Keratinocyte (primary cell): ENCODE measurements at regions not wholly inside any gene's neighbourhood (a gene's known extent, or its start where the extent isn't known, plus 50 kb on each side); places are given as distances from the start of the nearest gene placed in this dataset.

Experiments
- EZH2 ChIP-seq: IDR thresholded peaks from one replicate; pipeline ENCODE4 v1.6.1; 2012; ENCODE audit warnings: inconsistent platforms, mild to moderate bottlenecking, low read length, moderate library complexity
- TF ChIP-seq, protein P1 (sequence below), 3 experiments: IDR thresholded peaks in 1 of 3; conservative IDR thresholded peaks in 1 of 3; optimal IDR thresholded peaks in 1 of 3; 2 replicates in 2 of 3; 3 replicates in 1 of 3; pipeline versions ENCODE3 to v1.5.1; 2011; ENCODE audit warnings: low read length in 3 of 3, mild to moderate bottlenecking in 3 of 3, moderate library complexity in 2 of 3, control low read depth in 1 of 3, inconsistent platforms in 1 of 3; ENCODE audit not compliant: insufficient read depth in 2 of 3; ENCODE audit errors: extremely low read depth in 1 of 3

DNA sequence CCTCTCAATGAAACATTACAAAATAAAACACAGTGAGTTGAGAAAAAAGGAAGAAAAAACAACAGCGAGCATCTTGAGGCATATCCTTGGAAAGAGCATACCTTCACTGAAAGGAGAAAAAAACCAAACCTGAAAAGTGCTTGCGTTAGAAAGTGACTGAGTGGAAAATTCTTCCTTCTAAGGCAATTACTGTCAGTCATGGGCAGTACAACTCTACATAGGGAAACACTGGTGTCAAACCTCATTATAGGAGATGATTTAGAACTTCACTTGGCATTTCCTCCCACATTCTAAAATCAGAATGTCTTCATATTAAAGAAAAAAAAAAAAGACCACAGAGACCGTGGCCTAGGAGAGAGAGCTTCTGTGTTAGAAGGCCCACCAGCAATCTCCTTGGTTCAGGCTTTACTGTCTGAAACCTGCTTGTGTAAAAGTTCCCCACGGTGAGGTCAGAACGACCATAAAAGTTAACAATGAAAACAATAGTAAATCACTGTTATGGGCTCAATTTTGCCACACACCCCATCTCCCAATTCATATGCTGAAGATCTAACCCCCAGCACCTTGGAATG is 91.1 kb upstream of the CRY1 start:
- TF ChIP-seq, protein P1, sequence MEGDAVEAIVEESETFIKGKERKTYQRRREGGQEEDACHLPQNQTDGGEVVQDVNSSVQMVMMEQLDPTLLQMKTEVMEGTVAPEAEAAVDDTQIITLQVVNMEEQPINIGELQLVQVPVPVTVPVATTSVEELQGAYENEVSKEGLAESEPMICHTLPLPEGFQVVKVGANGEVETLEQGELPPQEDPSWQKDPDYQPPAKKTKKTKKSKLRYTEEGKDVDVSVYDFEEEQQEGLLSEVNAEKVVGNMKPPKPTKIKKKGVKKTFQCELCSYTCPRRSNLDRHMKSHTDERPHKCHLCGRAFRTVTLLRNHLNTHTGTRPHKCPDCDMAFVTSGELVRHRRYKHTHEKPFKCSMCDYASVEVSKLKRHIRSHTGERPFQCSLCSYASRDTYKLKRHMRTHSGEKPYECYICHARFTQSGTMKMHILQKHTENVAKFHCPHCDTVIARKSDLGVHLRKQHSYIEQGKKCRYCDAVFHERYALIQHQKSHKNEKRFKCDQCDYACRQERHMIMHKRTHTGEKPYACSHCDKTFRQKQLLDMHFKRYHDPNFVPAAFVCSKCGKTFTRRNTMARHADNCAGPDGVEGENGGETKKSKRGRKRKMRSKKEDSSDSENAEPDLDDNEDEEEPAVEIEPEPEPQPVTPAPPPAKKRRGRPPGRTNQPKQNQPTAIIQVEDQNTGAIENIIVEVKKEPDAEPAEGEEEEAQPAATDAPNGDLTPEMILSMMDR (optimal IDR thresholded peaks at IDR 0.05 in 1 of 3, IDR thresholded peaks at IDR 0.05 in 1 of 3, conservative IDR thresholded peaks at IDR 0.05 in 1 of 3; ENCODE audit: extremely low read depth in 1 of 3, insufficient read depth in 2 of 3, low read length in 3 of 3), result no peak
- no peak for TF ChIP-seq EZH2
